Fibroblast of the aortic adventitia (primary cell): ENCODE measurements at regions not wholly inside any gene's neighbourhood (a gene's known extent, or its start where the extent isn't known, plus 50 kb on each side); places are given as distances from the start of the nearest gene placed in this dataset.
A peak's percentile ranks its signal among the peaks of the same experiment; 100 is the strongest.

Experiments
- DNase-seq: peaks from one replicate; pipeline ENCODE4 v3.0.0-alpha.2; 2010; ENCODE audit warnings: low read depth
- H3K4me3 ChIP-seq: 2 replicates; pipeline ENCODE4 v1.5.1; 2011; ENCODE audit warnings: low read depth, mild to moderate bottlenecking, control low read depth, low read length, moderate library complexity
- TF ChIP-seq, protein P1 (sequence below): IDR thresholded peaks from 2 replicates; pipeline ENCODE4 v1.5.1; 2011; ENCODE audit warnings: mild to moderate bottlenecking, low read length, control low read depth, inconsistent platforms; ENCODE audit not compliant: insufficient read depth

DNA sequence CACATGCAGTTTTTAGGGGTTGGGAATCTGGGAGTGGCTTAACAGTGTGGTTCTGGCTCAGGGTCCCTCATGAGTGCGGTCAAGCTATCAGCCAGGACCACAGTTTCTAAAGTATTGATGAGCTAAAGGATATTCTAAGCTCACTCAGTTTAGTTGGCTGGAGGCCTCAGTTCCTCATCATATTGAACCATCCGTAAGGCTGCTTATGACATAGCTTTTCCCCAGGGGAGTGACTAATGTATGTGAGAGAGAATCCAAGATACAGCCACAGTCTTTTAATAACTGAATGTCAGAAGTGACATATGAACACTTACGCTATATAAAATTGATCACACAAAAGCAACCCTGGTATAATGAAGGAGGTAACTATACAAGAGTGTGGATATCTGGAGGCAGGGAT is 245.3 kb downstream of the POLR1F start:
- H3K4me3 ChIP-seq, result no peak overlapping the region
- DNase-seq, result no peak
- TF ChIP-seq, protein P1, sequence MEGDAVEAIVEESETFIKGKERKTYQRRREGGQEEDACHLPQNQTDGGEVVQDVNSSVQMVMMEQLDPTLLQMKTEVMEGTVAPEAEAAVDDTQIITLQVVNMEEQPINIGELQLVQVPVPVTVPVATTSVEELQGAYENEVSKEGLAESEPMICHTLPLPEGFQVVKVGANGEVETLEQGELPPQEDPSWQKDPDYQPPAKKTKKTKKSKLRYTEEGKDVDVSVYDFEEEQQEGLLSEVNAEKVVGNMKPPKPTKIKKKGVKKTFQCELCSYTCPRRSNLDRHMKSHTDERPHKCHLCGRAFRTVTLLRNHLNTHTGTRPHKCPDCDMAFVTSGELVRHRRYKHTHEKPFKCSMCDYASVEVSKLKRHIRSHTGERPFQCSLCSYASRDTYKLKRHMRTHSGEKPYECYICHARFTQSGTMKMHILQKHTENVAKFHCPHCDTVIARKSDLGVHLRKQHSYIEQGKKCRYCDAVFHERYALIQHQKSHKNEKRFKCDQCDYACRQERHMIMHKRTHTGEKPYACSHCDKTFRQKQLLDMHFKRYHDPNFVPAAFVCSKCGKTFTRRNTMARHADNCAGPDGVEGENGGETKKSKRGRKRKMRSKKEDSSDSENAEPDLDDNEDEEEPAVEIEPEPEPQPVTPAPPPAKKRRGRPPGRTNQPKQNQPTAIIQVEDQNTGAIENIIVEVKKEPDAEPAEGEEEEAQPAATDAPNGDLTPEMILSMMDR, result no peak

DNA sequence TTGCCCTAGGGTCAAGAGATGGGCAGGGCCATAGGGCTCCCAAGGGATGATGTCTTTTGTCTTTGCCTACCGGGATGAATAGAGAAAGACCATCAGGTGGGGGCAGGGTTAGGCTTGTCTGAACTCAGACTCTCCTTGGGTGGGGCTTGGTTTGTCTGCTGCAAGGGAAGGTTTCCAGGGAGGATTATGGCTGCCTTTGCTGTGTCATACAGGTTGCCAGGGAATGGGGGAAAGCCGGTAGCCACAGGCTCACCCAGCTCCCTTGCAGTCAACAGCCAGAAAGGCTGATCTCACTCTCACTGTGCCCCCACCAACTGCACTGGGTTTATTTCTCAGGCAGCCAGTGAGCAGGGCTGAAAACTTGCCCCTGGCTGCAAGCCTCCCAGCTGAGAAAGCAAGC is 253.2 kb downstream of the POLR1F start:
- H3K4me3 ChIP-seq, result no peak overlapping the region
- TF ChIP-seq, protein P1, result no peak
- no peak for DNase-seq

DNA sequence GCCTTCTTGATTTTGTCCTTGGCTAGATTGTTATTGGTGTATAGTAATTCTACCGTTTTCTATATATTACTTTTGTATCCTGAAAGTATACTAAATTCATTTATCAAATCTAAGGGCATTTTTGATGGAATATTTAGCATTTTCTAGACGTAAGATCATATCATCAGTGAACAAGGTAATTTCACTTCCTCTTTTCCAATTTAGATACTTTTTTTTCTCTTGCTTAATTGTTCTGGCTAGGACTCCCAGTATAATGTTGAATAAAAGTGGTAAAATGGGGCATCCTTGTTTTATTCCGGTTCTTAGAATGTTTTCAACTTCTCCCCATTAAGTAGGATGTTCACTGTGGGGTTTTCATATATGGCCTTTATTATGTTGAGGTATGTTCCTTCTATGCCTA is 260.7 kb downstream of the POLR1F start:
- no peak for DNase-seq
- TF ChIP-seq, protein P1, result no peak
- no peak overlapping the region for H3K4me3 ChIP-seq

DNA sequence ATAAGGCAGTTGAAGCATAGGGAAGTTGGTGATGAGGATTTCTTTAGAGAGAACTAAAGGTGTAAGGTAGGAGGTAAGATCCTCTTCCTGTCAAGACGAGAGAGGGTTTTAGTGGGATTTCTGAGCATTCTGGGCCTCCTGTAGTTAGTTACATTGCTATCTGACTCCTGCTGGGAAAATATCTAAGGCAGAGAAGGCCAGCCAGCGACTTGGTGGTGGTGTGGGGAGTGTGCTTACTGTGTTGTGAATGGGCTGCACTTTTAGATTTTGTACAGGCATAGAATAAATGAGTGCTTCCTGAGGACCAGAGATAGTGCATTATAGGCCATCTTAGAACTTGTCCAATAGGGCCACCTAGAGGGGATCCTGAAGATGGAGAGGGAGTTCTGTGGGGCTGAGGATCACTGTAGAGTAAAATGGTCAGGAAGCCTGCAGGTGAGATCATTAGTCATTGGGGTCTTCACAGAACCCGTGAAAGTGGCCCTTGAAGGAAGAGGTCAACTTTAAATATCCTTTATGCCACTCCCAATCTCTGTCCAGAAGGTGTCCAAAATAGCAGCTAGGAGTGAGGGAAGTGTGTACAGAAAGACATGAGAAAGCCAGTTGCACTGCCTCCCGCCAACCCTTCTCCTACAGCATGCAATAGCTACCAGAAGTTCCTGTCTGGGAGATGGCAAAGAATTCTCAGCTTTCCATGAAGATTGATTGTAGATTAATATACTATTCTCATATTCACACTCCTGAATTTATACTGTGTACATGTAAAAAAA is 266.6 kb downstream of the POLR1F start:
- TF ChIP-seq, protein P1, result peak; percentile 81
- DNase-seq, result peak; percentile 80
- no peak overlapping the region for H3K4me3 ChIP-seq

DNA sequence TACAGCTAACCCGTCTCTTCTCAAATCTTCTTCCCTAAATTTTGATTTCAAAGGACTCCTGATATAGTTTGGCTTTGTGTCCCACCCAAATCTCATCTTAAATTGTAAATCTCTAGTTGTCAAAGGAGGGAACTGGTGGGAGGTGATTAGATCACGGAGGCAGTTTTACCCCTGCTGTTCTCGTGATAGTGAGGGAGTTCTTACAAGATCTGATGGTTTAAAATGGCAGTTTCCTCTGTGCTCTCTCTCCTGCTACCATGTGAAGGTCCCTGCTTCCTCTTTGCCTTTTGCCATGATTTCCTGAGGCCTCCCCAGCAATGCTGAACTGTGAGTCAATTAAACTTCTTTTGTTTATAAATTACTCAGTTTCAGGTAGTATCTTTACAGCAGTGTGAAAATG is 269.3 kb downstream of the POLR1F start:
- H3K4me3 ChIP-seq, result no peak overlapping the region
- TF ChIP-seq, protein P1, result no peak
- DNase-seq, result no peak

DNA sequence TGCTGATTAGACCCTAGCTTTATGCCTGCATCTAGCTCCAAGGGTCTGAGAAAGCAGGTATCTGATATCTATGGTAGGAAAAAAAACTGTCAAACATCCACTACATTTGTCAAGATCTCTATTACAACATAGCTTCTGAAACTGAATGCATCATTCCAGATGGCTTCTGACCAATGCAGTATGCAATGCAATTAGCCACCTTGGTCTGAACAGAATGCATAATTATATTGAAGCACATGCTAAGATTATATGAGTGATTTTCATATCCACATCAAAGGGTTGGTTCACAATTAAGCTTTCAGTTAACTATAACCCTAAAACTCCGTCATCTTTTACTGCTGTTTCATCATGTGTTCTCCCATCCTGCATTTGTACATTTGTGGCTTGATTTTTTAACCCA is 271.4 kb downstream of the POLR1F start:
- no peak overlapping the region for H3K4me3 ChIP-seq
- DNase-seq, result no peak
- TF ChIP-seq, protein P1, result no peak

DNA sequence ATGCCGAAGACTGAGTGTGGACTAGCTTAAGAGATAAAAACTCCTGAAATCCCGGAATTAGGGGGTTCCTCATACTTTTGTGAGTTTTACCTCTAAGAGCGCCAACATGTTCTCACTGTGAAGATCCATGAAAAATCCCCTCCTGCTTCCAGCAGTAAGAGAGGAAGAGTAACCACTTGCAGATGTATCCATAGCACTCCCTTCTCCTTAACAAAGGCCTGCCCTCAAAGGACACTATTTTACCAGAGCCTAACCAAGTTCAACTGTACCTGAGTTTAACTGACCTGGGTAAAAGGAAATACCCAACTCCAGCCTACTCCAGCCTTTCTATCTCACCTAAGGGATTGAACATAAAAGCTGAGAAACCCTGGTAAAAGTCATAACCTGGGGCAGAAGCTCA is 280.9 kb downstream of the POLR1F start:
- no peak for DNase-seq
- no peak overlapping the region for H3K4me3 ChIP-seq
- TF ChIP-seq, protein P1, result no peak
